Nephron progenitor cell (in vitro differentiated cells): ENCODE measurements at regions not wholly inside any gene's neighbourhood (a gene's known extent, or its start where the extent isn't known, plus 50 kb on each side); places are given as distances from the start of the nearest gene placed in this dataset.

Experiments
- DNase-seq: peaks from one replicate; pipeline ENCODE4 v3.0.0; 2021
- H3K27ac Mint-ChIP-seq: 2 replicates; pipeline ENCODE4 v1.8.0; 2021; ENCODE audit warnings: mild to moderate bottlenecking, moderate library complexity, mixed read lengths
- H3K27me3 Mint-ChIP-seq: 2 replicates; pipeline ENCODE4 v1.8.0; 2021; ENCODE audit warnings: mild to moderate bottlenecking, low read depth, mixed read lengths; ENCODE audit not compliant: poor library complexity
- H3K36me3 Mint-ChIP-seq: 2 replicates; pipeline ENCODE4 v1.8.0; 2021; ENCODE audit warnings: low read depth, mixed read lengths
- H3K4me1 Mint-ChIP-seq: 2 replicates; pipeline ENCODE4 v1.8.0; 2021; ENCODE audit warnings: mixed read lengths
- H3K4me3 Mint-ChIP-seq: 2 replicates; pipeline ENCODE4 v1.8.0; 2021; ENCODE audit warnings: mild to moderate bottlenecking, moderate library complexity, mixed read lengths
- H3K9me3 Mint-ChIP-seq: 2 replicates; pipeline ENCODE4 v1.8.0; 2021; ENCODE audit warnings: mild to moderate bottlenecking, moderate library complexity, mixed read lengths
- TF ChIP-seq, protein P1 (sequence below): fragments of 200-600 bp; sonication (generic); IDR thresholded peaks from 2 replicates; pipeline ENCODE4 v1.5.0; 2021; ENCODE audit warnings: antibody characterized with exemption

DNA sequence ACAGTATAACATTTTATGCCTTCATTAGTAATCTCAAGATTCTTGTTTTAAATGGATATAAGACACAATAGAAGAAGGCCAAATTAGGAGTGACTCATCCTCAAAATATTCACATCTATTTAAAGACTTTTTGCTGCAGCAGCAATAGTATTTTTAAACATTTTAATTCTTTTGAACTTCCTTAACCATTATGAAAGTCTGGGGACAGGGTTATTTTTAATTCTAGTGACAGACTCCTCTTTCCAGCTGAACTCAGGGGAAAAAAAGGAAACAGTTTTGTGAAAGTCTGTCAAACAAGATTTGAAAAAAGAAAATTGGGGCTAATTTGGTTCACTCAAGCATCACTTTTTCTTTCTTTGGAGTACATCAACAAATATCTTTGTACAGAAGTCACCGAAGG, 541.8 kb downstream of the NUP35 start:
- Mint-ChIP-seq H3K4me3 (no peak overlapping the region), H3K9me3 (no peaks in the 10 kb centered on the region), H3K4me1 (peaks cover 9% of the 10 kb centered on the region), H3K27ac (no peak overlapping the region), H3K27me3 (peaks cover 3% of the 10 kb centered on the region), H3K36me3 (no peaks in the 10 kb centered on the region)
- DNase-seq: no peak
- TF ChIP-seq, protein P1, sequence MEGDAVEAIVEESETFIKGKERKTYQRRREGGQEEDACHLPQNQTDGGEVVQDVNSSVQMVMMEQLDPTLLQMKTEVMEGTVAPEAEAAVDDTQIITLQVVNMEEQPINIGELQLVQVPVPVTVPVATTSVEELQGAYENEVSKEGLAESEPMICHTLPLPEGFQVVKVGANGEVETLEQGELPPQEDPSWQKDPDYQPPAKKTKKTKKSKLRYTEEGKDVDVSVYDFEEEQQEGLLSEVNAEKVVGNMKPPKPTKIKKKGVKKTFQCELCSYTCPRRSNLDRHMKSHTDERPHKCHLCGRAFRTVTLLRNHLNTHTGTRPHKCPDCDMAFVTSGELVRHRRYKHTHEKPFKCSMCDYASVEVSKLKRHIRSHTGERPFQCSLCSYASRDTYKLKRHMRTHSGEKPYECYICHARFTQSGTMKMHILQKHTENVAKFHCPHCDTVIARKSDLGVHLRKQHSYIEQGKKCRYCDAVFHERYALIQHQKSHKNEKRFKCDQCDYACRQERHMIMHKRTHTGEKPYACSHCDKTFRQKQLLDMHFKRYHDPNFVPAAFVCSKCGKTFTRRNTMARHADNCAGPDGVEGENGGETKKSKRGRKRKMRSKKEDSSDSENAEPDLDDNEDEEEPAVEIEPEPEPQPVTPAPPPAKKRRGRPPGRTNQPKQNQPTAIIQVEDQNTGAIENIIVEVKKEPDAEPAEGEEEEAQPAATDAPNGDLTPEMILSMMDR: no peak

DNA sequence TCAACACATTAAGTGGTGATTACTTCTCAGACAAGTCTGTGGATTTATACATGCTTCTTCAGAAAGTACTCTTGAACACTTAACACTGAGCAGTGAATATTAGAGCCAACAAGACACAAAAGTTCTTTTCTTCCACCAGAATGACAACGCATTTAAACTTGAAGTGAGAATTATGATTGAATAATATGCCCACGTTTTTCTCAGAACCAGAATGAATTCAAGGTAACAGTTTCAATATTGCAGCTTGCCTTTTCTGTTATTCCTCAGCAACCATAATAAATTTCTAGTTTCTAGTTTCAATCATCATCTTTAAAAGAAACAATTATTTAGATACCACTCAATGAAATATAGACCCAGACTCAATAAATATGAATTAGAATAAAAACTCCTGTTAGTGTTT, 547.0 kb downstream of the NUP35 start:
- Mint-ChIP-seq H3K27ac (no peak overlapping the region), H3K9me3 (no peaks in the 10 kb centered on the region), H3K4me3 (no peak overlapping the region), H3K36me3 (no peaks in the 10 kb centered on the region), H3K27me3 (no peaks in the 10 kb centered on the region), H3K4me1 (no peaks in the 10 kb centered on the region)
- TF ChIP-seq, protein P1: no peak
- no peak for DNase-seq

DNA sequence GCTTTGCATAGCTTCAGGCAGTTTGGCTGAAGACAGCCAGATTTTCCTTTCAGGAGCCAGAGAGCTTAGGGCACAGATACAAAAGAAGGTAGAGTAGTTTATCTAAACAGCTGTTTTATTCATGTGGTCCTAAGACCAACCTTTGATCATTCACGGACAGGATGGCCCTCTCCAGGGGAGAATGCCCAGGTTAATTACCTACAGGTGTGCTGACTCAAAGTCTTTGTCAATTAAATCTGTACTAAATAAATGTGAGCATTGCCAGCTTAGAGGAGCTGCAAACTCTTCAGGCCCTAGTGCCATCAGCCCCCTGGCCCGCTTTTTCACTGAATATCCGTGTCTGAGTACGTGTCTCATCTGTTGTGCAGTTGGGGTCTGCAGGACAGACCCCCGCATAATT, 554.7 kb downstream of the NUP35 start:
- H3K27ac Mint-ChIP-seq: no peak overlapping the region
- no peak for DNase-seq
- no peaks in the 10 kb centered on the region for H3K4me1 Mint-ChIP-seq
- H3K9me3 Mint-ChIP-seq: no peaks in the 10 kb centered on the region
- TF ChIP-seq, protein P1: no peak
- H3K36me3 Mint-ChIP-seq: no peaks in the 10 kb centered on the region
- no peak overlapping the region for H3K4me3 Mint-ChIP-seq
- no peaks in the 10 kb centered on the region for H3K27me3 Mint-ChIP-seq

DNA sequence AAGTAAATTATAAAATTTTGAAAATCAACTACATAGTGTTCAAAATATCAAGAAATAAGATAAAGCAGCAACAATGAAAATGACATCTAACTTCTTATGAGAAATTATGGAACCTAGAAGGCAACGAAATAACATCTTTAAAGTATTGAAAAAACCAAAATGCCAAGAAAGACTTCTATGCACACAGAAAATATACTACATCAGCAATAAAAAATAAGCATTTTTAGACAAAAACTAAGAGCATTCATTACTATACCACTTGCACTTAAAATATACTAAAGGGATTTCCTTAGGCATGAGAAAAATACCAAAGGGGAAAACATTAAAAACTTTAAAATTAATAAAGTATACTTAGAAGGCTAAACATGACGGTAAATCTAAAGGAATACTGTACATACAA, 556.3 kb downstream of the NUP35 start:
- Mint-ChIP-seq H3K9me3 (peaks cover 7% of the 10 kb centered on the region), H3K27me3 (no peaks in the 10 kb centered on the region), H3K27ac (no peak overlapping the region), H3K4me3 (no peak overlapping the region), H3K4me1 (no peaks in the 10 kb centered on the region), H3K36me3 (no peaks in the 10 kb centered on the region)
- no peak for DNase-seq
- TF ChIP-seq, protein P1: no peak

DNA sequence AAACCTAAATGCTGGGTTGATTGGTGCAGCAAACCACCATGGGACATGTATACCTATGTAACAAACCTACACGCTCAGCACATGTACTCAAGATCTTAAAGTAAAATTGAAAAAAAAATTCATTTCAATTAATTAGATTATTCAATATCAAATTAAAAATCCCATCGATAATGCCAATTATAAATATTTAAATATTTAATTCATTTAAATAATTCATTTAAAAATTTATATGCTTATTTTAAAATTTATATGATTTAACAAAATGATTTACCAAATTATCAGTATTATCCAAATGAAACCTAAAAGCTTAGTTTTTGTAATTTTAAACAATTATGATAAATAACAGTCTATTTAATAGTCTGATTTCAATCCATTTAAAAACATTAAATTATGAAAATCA, 560.4 kb downstream of the NUP35 start:
- Mint-ChIP-seq H3K9me3 (peaks cover 7% of the 10 kb centered on the region), H3K4me3 (no peak overlapping the region), H3K36me3 (no peaks in the 10 kb centered on the region), H3K4me1 (no peaks in the 10 kb centered on the region), H3K27me3 (no peaks in the 10 kb centered on the region), H3K27ac (no peak overlapping the region)
- TF ChIP-seq, protein P1: no peak
- DNase-seq: no peak

DNA sequence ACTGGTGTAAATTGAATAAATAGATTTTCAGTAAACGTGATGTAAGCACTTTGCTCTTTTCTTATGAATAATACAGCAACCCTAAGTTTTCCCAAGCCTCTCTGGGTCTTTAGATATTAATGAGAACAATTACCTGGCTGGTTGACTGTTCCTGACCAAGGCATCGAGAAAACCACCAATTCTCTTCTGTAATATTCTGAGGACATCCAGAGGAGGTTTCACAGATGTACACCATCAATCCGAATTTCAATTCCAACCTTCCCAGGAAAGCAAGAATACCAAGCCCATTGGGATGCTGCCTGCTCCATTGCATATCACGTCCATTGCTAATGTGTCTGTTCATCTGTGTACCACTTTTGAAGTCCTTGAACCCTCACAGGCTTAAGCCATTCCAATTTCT, 571.8 kb downstream of the NUP35 start:
- peaks cover 18% of the 10 kb centered on the region for H3K9me3 Mint-ChIP-seq
- no peaks in the 10 kb centered on the region for H3K4me1 Mint-ChIP-seq
- DNase-seq: no peak
- TF ChIP-seq, protein P1: no peak
- peaks cover 5% of the 10 kb centered on the region for H3K27me3 Mint-ChIP-seq
- H3K4me3 Mint-ChIP-seq: no peak overlapping the region
- no peak overlapping the region for H3K27ac Mint-ChIP-seq
- H3K36me3 Mint-ChIP-seq: no peaks in the 10 kb centered on the region
